ENCODE measurements at regions not wholly inside any gene's neighbourhood (a gene's known extent, or its start where the extent isn't known, plus 50 kb on each side); places are given as distances from the start of the nearest gene placed in this dataset.

DNA sequence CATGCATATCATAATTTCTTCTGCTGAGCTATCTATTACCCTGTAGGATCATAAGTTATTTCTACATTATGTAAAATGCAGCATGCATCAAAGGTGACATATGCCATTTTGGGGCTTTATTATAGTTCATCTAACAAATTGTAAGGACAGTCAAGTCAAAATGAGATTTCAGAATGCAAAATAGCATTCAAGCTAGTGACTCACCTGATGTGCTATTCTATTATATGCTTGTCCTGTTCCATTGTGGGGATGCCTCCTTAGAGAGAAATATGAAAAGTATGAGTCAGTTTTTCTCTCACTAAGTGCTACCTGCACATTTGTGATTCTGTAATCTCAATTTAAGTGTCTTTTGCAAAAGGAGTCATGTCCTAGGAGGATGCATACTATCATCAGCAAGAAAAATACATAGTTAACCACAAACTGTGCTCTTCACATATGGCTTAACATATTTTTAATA, 647.0 kb upstream of the PCDH10 start:
- no peak for DNase-seq (ENCODE audit: low spot score)
- H3K9me3 ChIP-seq = no peaks in the 10 kb centered on the region
- H3K4me3 ChIP-seq = no peak overlapping the region
- TF ChIP-seq, protein P1, sequence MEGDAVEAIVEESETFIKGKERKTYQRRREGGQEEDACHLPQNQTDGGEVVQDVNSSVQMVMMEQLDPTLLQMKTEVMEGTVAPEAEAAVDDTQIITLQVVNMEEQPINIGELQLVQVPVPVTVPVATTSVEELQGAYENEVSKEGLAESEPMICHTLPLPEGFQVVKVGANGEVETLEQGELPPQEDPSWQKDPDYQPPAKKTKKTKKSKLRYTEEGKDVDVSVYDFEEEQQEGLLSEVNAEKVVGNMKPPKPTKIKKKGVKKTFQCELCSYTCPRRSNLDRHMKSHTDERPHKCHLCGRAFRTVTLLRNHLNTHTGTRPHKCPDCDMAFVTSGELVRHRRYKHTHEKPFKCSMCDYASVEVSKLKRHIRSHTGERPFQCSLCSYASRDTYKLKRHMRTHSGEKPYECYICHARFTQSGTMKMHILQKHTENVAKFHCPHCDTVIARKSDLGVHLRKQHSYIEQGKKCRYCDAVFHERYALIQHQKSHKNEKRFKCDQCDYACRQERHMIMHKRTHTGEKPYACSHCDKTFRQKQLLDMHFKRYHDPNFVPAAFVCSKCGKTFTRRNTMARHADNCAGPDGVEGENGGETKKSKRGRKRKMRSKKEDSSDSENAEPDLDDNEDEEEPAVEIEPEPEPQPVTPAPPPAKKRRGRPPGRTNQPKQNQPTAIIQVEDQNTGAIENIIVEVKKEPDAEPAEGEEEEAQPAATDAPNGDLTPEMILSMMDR (IDR thresholded peaks at IDR 0.05) = no peak
- H3K4me1 ChIP-seq = no peaks in the 10 kb centered on the region
- no peaks in the 10 kb centered on the region for H3K36me3 ChIP-seq
- H3K27me3 ChIP-seq = no peaks in the 10 kb centered on the region
- no peak overlapping the region for H3K27ac ChIP-seq

DNA sequence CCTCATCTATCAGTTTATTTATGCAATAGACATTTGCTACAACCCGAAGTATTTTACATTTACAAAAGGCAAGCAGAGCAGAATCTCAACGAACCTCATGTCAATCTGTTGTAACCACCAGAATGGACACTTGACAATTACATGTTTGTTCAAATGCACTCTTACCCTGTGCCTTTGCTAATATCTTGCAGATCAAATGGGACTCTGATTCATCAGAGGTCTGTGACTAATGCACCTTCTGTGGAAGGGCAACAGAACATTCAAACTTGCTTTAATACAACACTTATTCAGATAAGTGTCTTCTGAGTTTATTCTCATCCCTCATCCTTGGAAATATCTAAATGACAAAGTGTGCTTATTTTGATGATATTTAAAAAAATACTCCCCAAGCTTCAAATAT, 644.7 kb upstream of the PCDH10 start:
- no peaks in the 10 kb centered on the region for H3K4me1 ChIP-seq
- DNase-seq (ENCODE audit: low spot score) = no peak
- TF ChIP-seq, protein P1 (IDR thresholded peaks at IDR 0.05) = no peak
- H3K9me3 ChIP-seq = no peaks in the 10 kb centered on the region
- H3K27ac ChIP-seq = no peak overlapping the region
- H3K4me3 ChIP-seq = no peak overlapping the region
- H3K36me3 ChIP-seq = no peaks in the 10 kb centered on the region
- H3K27me3 ChIP-seq = no peaks in the 10 kb centered on the region

DNA sequence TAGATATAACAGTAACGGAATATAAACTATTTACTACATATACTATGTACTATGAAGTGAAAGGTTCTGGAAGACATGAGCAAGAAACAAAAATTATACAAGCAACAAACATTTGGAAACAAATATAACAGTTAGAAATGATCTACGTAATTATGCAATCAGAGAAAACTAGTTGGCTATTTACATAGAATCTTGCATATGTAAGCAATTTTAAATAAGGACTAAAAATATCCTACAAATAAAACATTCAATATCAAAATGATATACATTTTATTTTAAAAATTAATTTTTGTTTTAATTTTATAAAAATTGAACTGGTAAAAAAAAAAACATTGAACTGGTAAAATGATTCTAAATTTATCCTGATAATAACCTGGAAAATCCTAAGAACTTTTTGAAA, 642.5 kb upstream of the PCDH10 start:
- no peaks in the 10 kb centered on the region for H3K27me3 ChIP-seq
- no peak for DNase-seq (ENCODE audit: low spot score)
- TF ChIP-seq, protein P1 (IDR thresholded peaks at IDR 0.05) = no peak
- no peaks in the 10 kb centered on the region for H3K36me3 ChIP-seq
- no peaks in the 10 kb centered on the region for H3K9me3 ChIP-seq
- H3K4me3 ChIP-seq = no peak overlapping the region
- no peaks in the 10 kb centered on the region for H3K4me1 ChIP-seq
- no peak overlapping the region for H3K27ac ChIP-seq

DNA sequence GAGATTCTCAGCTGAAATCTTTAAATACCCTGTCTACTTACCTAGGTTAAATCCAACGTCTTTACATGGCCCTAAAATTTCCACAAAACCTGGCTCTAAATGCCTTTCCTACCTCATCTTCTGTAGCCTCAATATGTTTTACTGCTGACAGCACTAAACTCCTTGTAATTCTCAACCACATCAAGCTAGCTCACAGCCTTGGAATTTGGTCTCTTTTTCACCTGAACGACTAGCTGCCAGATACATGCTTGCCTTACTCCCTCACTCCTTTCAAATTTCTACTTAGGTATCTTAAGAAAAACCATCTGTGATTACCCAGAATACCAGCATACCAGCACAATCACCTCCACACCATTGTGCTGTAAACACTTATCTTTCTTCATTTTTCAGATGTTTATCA, 635.6 kb upstream of the PCDH10 start:
- no peaks in the 10 kb centered on the region for H3K36me3 ChIP-seq
- no peaks in the 10 kb centered on the region for H3K9me3 ChIP-seq
- H3K4me1 ChIP-seq = no peaks in the 10 kb centered on the region
- H3K27ac ChIP-seq = no peak overlapping the region
- H3K4me3 ChIP-seq = no peak overlapping the region
- DNase-seq (ENCODE audit: low spot score) = no peak
- H3K27me3 ChIP-seq = no peaks in the 10 kb centered on the region
- TF ChIP-seq, protein P1 (IDR thresholded peaks at IDR 0.05) = no peak

DNA sequence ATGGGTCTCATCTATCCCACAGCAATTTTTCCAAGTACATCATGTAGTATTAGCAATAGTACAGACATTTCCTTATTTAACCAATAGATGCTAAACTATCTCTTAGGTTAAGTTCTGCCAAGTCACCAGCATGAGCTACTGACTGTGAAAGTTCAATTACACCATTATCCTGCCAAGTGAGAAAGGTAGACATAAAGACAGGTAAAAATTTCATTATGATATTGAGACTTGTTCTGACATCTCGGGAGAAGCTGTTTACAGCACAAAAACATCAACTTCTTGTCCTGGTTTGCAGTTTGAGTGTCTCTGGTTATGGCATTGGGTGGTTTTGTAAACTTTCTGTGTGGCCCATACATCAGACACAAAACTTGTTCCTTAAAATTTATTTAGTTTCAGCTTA, 622.4 kb upstream of the PCDH10 start:
- no peaks in the 10 kb centered on the region for H3K36me3 ChIP-seq
- no peak overlapping the region for H3K27ac ChIP-seq
- H3K4me1 ChIP-seq = no peaks in the 10 kb centered on the region
- no peak overlapping the region for H3K4me3 ChIP-seq
- TF ChIP-seq, protein P1 (IDR thresholded peaks at IDR 0.05) = no peak
- H3K9me3 ChIP-seq = peaks cover 0 to 8% of the 10 kb centered on the region in 2 donors
- H3K27me3 ChIP-seq = no peaks in the 10 kb centered on the region
- DNase-seq (ENCODE audit: low spot score) = no peak

DNA sequence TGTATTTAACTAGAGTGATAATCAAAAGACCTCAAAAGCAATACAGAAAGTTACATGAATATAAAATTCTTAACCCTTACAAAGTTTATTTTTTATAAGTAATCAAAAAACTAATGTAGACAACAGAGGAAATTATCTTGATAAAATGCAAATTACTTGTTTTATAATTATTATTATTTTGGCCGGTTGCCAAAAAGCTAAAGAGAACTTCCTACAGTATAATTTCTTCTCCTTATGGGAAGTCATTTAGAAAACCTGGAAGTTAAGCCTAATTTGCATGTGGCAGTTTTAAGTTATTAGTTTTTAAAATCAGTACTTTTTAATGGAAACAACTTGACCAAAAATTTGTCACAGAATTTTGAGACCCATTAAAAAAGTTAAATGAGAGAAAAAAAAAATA, 621.3 kb upstream of the PCDH10 start:
- no peaks in the 10 kb centered on the region for H3K4me1 ChIP-seq
- no peaks in the 10 kb centered on the region for H3K36me3 ChIP-seq
- H3K9me3 ChIP-seq = peaks cover 0 to 3% of the 10 kb centered on the region in 2 donors
- H3K27me3 ChIP-seq = no peaks in the 10 kb centered on the region
- no peak for DNase-seq (ENCODE audit: low spot score)
- H3K4me3 ChIP-seq = no peak overlapping the region
- no peak overlapping the region for H3K27ac ChIP-seq
- TF ChIP-seq, protein P1 (IDR thresholded peaks at IDR 0.05) = no peak

Data from right atrium auricular region (tissue), 2 donors.